Breast epithelium (tissue), 3 donors: ENCODE measurements at regions not wholly inside any gene's neighbourhood (a gene's known extent, or its start where the extent isn't known, plus 50 kb on each side); places are given as distances from the start of the nearest gene placed in this dataset.

Source experiments
- POLR2A ChIP-seq: fragments of 450-650 bp; IDR thresholded peaks from one replicate; pipeline ENCODE4 v1.6.1; 2016; ENCODE audit warnings: antibody characterized with exemption, mild to moderate bottlenecking, moderate library complexity
- POLR2AphosphoS5 ChIP-seq, 3 donors: sonication (generic); formaldehyde crosslinking; IDR thresholded peaks; one replicate each; pipeline ENCODE4 v1.6.1; 2017; ENCODE audit warnings: antibody characterized with exemption in 3 of 3
- TF ChIP-seq, protein P1 (sequence below), 3 donors: fragments of 450-650 bp; IDR thresholded peaks; one replicate each; pipeline ENCODE4 v1.5.1; 2016 to 2017; ENCODE audit warnings: antibody characterized with exemption in 3 of 3, mild to moderate bottlenecking in 3 of 3, moderate library complexity in 3 of 3

DNA sequence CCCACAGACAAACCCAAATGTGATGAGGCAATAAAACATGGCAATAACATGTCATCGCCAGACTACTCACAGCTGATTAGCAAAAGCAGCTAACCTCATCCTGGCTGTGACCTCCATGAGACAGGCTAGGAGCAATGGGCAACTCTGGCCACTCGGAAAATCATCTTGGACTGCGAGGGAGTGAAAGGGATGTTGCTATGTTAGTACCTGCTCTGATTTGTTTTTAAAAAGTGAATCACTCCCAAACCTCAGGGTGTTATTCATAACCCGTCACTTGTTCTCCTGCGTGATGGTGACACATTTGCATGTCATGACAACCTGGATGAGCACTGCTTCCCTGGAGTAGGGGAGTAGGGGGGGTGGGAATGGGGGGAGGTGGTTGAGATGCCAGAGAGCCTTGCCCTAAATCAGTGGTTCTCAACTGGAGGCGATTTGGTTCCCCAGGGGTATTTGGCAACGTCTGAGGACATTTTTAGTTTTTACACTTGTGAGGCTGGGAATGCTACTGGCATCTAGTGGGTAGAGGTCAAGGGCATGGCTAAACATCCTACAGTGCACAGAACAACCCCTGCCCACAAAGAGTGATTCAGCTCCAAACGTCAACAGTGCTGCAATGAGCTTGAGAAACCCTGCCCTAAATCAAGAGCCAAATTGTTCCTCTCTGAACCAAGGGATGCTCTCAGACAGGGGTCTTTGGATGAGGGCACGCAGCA is 241.7 kb downstream of the SOX9 start:
- TF ChIP-seq, protein P1, sequence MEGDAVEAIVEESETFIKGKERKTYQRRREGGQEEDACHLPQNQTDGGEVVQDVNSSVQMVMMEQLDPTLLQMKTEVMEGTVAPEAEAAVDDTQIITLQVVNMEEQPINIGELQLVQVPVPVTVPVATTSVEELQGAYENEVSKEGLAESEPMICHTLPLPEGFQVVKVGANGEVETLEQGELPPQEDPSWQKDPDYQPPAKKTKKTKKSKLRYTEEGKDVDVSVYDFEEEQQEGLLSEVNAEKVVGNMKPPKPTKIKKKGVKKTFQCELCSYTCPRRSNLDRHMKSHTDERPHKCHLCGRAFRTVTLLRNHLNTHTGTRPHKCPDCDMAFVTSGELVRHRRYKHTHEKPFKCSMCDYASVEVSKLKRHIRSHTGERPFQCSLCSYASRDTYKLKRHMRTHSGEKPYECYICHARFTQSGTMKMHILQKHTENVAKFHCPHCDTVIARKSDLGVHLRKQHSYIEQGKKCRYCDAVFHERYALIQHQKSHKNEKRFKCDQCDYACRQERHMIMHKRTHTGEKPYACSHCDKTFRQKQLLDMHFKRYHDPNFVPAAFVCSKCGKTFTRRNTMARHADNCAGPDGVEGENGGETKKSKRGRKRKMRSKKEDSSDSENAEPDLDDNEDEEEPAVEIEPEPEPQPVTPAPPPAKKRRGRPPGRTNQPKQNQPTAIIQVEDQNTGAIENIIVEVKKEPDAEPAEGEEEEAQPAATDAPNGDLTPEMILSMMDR (IDR thresholded peaks at IDR 0.05) = no peak
- no peak for TF ChIP-seq POLR2A
- TF ChIP-seq POLR2AphosphoS5 (IDR thresholded peaks at IDR 0.05) = no peak
